Activated CD8-positive, alpha-beta memory T cell treated with anti-CD3 and anti-CD28 coated beads, Interleukin-2, amount 50 U/mL, for 4 hours (primary cell): ENCODE measurements at regions not wholly inside any gene's neighbourhood (a gene's known extent, or its start where the extent isn't known, plus 50 kb on each side); places are given as distances from the start of the nearest gene placed in this dataset.
"Not testable (repeated sequence)": the region's sequence is repeated elsewhere in the genome, so short reads cannot be mapped to it uniquely, and the experiment has no call there.

Source experiments
- DNase-seq: peaks from one replicate; pipeline ENCODE4 v3.0.0-alpha.2; 2020

- not testable (repeated sequence) for DNase-seq
Measured at GRCh38 chr7:9919-10318, 182.5 kb upstream of the FAM20C start.

- DNase-seq, result not testable (repeated sequence)
Measured at GRCh38 chr7:32565-33280, 159.6 kb upstream of the FAM20C start.

- not testable (repeated sequence) for DNase-seq
Measured at GRCh38 chr7:35121-35541, 157.2 kb upstream of the FAM20C start.

DNA sequence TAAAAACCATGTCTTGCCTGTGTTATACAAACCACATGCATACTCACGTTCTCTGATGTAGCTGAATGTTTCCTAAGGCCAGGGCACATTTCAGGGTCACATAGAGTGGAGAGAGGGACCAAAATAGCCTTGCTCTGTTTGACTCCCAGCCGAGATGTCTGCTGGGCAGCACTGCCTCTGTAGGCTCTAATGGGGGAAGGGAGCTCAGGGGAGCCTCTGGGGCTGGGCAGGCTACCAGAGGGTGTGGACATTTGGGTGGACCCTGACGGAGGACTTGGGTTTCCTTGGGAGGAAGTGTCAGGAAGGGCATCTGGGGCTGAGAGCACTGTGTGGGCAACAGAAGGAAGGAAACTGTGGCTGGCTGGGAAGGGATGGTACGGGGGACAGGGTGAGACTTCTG, 155.8 kb upstream of the FAM20C start:
- not testable (repeated sequence) for DNase-seq

- DNase-seq, result not testable (repeated sequence)
Measured at GRCh38 chr7:37656-38055, 154.7 kb upstream of the FAM20C start.

GRCh38 chr7:38444-38843, 153.9 kb upstream of the FAM20C start:
- DNase-seq, result not testable (repeated sequence)

- not testable (repeated sequence) for DNase-seq
Measured at GRCh38 chr7:39984-40740, 152.2 kb upstream of the FAM20C start.

DNA sequence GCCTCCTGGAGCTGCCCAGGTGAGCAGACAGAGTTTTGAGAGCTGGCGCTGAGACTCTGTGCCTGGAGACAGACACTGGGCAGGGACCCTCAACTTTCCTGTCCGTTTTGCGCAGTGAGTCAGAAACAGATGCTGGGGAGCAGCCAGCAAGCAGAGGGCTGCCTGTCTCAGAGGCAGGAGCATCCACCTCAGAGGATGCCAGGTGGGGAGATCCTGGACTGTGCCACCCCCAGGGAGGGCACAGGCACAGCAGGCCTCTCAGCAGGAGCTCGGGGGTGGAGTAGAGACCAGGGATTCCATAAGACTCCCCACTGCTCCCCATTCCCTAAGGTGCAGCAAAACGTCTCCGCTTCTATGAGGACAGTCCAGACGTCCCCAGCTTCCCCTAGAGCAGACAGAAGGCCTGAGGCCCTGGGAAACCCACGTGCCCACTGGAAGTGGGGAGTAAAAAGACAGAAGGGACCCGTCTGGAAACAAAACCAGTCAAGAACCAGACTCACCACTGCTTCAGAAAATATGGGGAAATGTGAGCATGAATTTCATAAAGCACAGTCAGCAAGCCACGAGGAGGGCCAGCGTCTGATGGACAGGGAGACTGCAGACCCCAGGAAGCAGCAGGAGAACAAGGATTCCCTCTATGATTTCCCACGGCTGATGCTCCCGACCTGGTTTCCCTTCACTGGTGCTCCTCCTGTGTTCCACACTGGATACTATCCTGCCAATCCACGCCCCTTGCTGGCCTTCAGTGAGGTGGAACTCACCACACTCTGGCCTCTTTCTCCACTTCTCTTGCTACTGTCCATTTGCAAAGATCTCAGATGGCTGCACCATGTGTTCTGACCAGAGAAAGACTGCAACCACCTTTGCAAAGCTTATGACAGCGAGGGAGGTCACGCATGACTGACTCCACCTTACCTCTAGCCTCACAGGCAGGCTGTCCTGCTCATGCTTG, 151.3 kb upstream of the FAM20C start:
- no peak for DNase-seq

DNA sequence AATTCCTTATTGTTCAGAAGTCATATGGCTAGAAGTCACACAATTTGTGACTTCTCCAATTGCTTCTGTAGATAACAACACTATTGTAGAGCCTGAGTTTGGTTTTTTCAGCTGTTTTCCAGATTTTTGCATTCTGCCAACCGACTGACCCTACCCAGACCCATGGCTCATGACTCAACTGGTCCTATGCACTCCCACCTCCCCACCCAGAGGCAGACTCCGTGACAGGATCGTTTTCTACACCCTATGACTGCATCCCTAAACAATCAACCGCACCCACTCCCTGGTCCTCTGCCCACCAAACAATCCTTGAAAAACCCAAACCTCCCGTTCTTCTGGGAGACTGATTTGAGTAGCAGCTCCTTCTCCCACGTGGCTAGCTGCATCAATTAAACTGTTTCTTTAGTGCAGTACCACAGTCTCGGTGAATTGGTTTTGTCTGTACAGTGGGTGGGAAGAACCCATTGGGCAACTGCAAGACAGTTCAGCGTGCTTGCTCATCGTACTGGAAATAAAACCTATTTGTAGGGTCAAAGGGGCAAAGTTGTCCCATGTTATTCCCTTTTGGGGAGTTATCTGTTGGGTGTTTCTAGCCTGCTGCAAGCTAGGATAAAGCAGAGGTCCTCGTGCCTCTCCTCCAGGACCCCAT, 150.3 kb upstream of the FAM20C start:
- no peak for DNase-seq

DNA sequence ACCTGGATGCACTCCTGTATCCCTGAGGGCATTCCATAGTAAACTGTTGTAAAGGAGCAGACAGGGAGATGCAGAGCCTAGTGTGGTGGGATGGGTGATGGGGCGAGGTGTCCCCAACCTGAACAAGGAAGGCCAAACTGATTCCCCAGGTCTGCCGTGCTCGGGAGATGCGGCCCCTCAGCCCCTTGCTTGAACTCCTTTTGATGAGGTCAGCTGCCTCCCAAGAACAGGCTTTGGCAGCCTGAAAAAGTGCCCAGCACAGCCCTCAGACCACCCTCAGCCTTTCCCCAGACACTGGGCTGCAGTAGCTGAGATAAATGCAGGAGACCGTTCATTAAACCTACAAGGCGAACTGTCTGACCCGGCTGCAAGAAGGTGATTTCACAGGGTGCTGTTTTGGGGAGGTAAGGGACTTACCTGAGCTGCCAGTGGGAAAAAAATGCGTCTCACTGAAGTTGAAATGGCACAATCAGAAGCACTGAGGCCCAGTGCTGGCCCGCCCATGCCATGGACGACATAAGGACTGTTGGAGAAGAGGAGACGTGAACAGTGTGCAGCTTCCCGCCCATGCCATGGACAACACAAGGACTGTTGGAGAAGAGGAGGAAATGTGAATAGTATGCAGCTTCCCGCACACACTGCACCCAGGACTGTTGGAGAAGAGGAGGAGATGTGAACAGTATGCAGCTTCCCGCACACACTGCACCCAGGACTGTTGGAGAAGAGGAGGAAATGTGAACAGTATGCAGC, 148.4 kb upstream of the FAM20C start:
- peak; percentile 3 for DNase-seq

GRCh38 chr7:44541-44896, 147.9 kb upstream of the FAM20C start:
- DNase-seq, result no peak

DNA sequence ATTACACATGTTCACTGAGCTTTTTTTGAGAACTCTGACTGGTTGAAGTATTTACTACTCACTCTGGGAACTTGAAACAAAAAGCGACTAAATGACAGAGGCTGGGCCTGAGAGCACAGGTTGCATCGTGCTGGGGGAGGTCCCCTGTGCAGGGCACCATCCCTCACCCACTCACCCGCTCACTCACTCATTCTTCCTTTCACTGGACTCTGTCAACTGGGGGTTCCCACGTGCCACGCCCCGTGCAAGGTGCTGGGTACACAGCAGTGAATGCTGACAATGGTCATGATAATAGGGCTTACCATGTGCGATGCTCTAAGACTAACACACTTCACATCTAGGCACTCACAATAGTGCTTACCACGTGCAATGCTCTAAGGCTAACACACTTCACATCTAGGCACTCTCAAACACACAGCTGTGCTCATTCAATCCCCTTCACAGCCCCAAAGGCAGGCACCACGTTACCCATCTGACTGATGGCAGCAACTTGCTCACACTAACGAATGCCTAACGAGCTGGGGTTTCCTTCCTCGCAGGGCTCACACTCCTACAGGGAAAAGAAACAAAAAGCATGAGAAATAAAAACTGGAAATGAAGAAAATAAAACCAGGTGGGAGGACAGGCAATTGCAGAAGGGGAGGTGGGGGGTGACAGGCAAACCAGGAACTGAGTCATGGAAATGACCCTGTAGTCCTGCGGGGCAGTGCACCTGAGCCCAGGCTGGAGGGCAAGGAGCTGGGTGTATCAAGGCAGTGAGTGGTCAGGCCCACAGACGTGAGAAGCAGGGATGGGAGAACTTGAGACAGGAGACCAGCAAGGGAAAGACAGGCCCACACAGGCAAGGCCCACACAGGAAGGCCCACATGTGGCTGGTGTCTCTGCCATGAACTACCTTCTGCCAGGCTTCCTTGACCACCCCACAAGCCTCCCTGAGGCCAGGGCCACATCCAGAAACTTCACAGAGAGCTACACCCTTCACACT, 147.0 kb upstream of the FAM20C start:
- DNase-seq, result no peak

DNA sequence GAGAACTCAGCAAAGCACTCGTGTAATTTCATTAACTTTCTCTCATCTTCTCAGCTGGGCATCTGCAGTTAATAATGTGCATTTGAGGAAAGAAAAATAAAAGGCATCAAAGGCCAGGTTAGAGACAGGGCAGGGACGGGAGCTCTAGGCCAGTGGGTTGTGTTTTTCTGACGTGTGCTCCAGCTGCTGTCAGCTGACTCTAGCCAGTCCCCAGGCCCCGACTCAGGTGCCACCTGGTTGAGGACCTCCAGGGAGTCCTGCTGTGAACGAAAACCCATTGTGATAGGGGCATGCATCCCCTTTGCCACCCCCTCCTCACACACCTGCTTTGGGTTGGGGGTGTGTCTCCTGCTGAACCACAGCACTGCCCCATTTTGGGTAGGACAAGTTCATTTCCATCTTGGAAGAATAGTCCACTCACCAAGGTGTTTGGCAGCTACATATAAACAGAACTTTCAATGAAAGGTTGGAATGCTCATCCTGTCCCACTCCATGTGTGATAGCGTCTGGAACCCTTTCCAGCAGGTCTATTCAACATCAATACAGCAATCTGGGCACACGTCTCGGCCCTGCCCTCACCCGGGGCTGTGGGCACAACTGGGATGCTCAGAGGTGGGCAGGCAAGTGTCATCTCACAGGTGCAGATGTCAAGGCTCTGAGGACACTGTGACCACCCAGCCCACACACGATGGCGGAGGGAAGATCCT, 146.1 kb upstream of the FAM20C start:
- no peak for DNase-seq

DNA sequence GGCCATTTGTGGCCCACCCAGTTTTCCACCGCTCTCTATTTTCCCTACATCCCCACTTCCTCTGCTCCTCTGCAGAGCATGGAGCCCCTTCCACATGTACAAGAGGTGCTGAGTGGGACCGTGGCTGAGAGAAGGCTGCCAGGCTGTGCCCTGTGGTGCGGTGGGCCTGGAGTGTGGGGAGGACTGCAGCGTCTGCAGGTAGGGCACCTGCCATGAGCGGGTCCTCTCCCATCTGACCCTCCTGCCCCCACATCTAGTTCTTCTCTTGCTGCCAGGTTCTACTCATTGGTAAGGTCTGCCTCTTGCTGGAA, 145.6 kb upstream of the FAM20C start:
- DNase-seq, result no peak

GRCh38 chr7:51456-52068, 140.8 kb upstream of the FAM20C start:
- DNase-seq, result no peak

- no peak for DNase-seq
Measured at GRCh38 chr7:52100-52499, 140.3 kb upstream of the FAM20C start.

DNA sequence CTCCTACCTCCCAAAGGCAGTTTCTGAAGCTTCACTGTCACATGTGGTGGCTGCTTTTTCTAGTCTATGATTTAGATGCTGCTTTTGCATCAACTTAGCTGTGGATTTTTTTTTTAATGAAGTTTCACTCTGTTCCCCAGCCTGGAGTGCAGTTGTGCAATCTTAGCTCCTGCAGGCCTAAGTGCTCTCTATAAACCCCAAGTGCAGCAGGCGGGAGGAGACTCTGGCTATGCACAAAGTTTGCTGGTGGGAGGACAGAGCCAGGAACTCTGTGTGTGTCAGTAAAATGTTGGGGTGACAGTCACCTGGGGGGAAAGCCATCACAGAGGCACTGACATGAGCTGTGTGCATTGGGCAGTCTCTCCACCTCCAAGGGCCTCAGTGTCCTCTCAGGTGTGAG, 138.8 kb upstream of the FAM20C start:
- DNase-seq, result no peak

DNA sequence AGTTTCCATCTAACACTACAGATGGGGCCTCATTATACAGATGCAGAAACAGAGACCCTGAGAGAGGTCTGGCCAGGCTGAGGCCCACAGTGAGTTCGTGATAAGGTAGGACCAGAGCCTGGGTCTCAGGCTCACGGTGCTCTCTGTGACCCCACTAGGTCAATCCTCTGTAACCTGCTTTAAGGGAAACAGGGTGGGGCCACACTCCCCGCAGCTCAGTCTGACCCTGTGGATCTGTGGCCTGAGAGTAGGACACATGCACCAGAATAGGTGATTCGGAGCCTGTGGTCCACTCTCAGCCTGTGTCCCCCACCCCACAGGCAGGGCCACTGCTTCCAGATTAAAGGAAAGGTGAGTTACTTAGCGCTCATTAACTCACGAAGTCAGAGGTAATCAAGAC, 137.8 kb upstream of the FAM20C start:
- DNase-seq, result no peak

- no peak for DNase-seq
Measured at GRCh38 chr7:55690-56248, 136.6 kb upstream of the FAM20C start.
